ENCODE measurements at regions not wholly inside any gene's neighbourhood (a gene's known extent, or its start where the extent isn't known, plus 50 kb on each side); places are given as distances from the start of the nearest gene placed in this dataset.
"Not testable (repeated sequence)": the region's sequence is repeated elsewhere in the genome, so short reads cannot be mapped to it uniquely, and the experiment has no call there.

DNA sequence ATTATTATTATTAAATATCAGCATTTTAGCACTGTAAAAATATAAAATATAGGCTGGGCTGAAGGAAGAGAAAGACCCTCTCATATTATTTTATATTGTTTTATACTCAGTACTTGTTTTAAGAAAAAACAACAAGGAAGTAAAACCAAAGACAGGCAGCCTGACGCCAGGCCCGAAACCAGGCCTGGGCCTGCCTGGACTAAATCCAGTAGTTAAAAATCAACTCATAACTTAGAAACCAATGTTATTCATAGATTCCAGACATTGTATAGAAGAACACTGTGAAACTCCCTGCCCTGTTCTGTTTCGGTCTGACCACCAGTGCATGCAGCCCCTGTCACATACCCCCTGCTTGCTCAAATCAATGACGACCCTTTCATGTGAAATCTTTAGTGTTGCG lies 420.1 kb upstream of the PABPC4L start:
- TF ChIP-seq, protein P1, sequence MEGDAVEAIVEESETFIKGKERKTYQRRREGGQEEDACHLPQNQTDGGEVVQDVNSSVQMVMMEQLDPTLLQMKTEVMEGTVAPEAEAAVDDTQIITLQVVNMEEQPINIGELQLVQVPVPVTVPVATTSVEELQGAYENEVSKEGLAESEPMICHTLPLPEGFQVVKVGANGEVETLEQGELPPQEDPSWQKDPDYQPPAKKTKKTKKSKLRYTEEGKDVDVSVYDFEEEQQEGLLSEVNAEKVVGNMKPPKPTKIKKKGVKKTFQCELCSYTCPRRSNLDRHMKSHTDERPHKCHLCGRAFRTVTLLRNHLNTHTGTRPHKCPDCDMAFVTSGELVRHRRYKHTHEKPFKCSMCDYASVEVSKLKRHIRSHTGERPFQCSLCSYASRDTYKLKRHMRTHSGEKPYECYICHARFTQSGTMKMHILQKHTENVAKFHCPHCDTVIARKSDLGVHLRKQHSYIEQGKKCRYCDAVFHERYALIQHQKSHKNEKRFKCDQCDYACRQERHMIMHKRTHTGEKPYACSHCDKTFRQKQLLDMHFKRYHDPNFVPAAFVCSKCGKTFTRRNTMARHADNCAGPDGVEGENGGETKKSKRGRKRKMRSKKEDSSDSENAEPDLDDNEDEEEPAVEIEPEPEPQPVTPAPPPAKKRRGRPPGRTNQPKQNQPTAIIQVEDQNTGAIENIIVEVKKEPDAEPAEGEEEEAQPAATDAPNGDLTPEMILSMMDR (IDR thresholded peaks at IDR 0.05; ENCODE audit: extremely low read depth in 1 of 2, insufficient read depth in 1 of 2, low read depth in 1 of 2, low read length in 2 of 2): not testable (repeated sequence)
- TF ChIP-seq, protein P2, sequence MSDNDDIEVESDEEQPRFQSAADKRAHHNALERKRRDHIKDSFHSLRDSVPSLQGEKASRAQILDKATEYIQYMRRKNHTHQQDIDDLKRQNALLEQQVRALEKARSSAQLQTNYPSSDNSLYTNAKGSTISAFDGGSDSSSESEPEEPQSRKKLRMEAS (IDR thresholded peaks at IDR 0.05; ENCODE audit: insufficient read depth, insufficient read length): not testable (repeated sequence)
- not testable (repeated sequence) for TF ChIP-seq POLR2AphosphoS5 (IDR thresholded peaks at IDR 0.05; ENCODE audit: insufficient read depth, low read depth, low read length); MYC (IDR thresholded peaks at IDR 0.05; ENCODE audit: low read depth, low read length)
